ENCODE measurements at regions not wholly inside any gene's neighbourhood (a gene's known extent, or its start where the extent isn't known, plus 50 kb on each side); places are given as distances from the start of the nearest gene placed in this dataset.

DNA sequence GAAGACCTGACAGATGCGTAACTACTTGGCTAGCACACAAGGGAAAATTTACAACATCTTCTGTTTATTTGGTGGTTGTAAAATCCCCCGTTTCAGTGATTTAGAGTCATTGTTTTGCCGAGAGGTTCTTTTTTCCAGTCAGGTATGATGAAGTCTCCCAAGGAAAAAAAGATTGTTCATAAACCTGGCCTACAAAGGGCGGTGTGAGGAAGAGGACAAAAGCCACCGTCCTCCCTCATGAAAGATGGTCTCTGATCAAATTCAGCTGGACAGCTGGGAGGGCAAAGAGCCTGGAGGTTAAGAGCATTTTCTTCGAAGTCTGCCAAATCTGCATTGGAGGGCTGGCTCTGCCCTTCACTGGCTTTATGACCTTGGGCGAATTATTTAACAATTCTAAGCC is 419.9 kb downstream of the HAPSTR1 start:
- Histone ChIP-seq H3K4me1 (ENCODE audit: insufficient read depth, low read length, poor library complexity, severe bottlenecking) (no peaks in the 10 kb centered on the region), H3K4me3 (ENCODE audit: low read length, poor library complexity, severe bottlenecking) (no peak overlapping the region), H3K9me2 (replicated peaks; ENCODE audit: low read depth, low read length) (no peaks in the 10 kb centered on the region), H3K27me3 (ENCODE audit: insufficient read depth, low read length, poor library complexity, severe bottlenecking) (no peaks in the 10 kb centered on the region), H3K4me2 (ENCODE audit: low read depth, low read length, poor library complexity, severe bottlenecking) (no peak overlapping the region), H3F3A (ENCODE audit: low read depth) (no peaks in the 10 kb centered on the region), H4K20me1 (ENCODE audit: insufficient read depth, low read length, poor library complexity, severe bottlenecking) (no peaks in the 10 kb centered on the region), H3K9me3 (ENCODE audit: insufficient read depth, low read depth, low read length) (no peaks in the 10 kb centered on the region), H3K9ac (ENCODE audit: low read depth, low read length, poor library complexity, severe bottlenecking) (no peak overlapping the region), H3K79me2 (ENCODE audit: insufficient read depth, low read length) (no peaks in the 10 kb centered on the region), H3K36me3 (ENCODE audit: insufficient read depth, low read length) (no peaks in the 10 kb centered on the region), H2AFZ (ENCODE audit: low read length) (no peak overlapping the region)
- no peak for TF ChIP-seq EZH2phosphoT487 (IDR thresholded peaks at IDR 0.05; ENCODE audit: borderline replicate concordance)
- TF ChIP-seq, protein P1, sequence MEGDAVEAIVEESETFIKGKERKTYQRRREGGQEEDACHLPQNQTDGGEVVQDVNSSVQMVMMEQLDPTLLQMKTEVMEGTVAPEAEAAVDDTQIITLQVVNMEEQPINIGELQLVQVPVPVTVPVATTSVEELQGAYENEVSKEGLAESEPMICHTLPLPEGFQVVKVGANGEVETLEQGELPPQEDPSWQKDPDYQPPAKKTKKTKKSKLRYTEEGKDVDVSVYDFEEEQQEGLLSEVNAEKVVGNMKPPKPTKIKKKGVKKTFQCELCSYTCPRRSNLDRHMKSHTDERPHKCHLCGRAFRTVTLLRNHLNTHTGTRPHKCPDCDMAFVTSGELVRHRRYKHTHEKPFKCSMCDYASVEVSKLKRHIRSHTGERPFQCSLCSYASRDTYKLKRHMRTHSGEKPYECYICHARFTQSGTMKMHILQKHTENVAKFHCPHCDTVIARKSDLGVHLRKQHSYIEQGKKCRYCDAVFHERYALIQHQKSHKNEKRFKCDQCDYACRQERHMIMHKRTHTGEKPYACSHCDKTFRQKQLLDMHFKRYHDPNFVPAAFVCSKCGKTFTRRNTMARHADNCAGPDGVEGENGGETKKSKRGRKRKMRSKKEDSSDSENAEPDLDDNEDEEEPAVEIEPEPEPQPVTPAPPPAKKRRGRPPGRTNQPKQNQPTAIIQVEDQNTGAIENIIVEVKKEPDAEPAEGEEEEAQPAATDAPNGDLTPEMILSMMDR (conservative IDR thresholded peaks at IDR 0.05; ENCODE audit: low read length) = no peak

DNA sequence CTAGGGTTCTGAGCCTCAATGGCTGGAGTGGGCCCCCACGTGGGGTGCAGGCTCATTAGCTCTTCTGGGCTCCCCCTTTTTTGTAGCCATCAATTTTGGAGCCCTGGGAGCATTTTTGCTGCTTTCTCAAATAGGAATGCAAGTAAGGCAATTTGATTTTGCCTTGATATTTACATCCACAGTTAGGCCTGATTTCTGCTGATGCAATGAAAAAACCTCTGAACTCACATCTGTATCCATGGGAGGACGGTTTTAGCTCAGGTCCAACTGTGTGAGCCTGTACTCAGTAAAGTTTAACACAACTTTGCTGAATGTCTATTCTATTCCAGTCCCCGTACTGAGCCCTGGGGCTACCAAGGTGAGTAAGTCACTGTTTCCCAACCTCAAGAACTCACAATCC is 425.0 kb downstream of the HAPSTR1 start:
- H3K79me2 ChIP-seq (ENCODE audit: insufficient read depth, low read length) = no peaks in the 10 kb centered on the region
- H3K4me1 ChIP-seq (ENCODE audit: insufficient read depth, low read length, poor library complexity, severe bottlenecking) = no peaks in the 10 kb centered on the region
- H3K9me2 ChIP-seq (replicated peaks; ENCODE audit: low read depth, low read length) = no peaks in the 10 kb centered on the region
- no peaks in the 10 kb centered on the region for H3K27me3 ChIP-seq (ENCODE audit: insufficient read depth, low read length, poor library complexity, severe bottlenecking)
- H3K4me2 ChIP-seq (ENCODE audit: low read depth, low read length, poor library complexity, severe bottlenecking) = no peak overlapping the region
- H3K9ac ChIP-seq (ENCODE audit: low read depth, low read length, poor library complexity, severe bottlenecking) = no peak overlapping the region
- no peaks in the 10 kb centered on the region for H3K36me3 ChIP-seq (ENCODE audit: insufficient read depth, low read length)
- no peaks in the 10 kb centered on the region for H3F3A ChIP-seq (ENCODE audit: low read depth)
- TF ChIP-seq EZH2phosphoT487 (IDR thresholded peaks at IDR 0.05; ENCODE audit: borderline replicate concordance) = no peak
- TF ChIP-seq, protein P1 (conservative IDR thresholded peaks at IDR 0.05; ENCODE audit: low read length) = no peak
- no peaks in the 10 kb centered on the region for H3K9me3 ChIP-seq (ENCODE audit: insufficient read depth, low read depth, low read length)
- H3K4me3 ChIP-seq (ENCODE audit: low read length, poor library complexity, severe bottlenecking) = no peak overlapping the region
- no peaks in the 10 kb centered on the region for H4K20me1 ChIP-seq (ENCODE audit: insufficient read depth, low read length, poor library complexity, severe bottlenecking)
- H2AFZ ChIP-seq (ENCODE audit: low read length) = no peak overlapping the region

DNA sequence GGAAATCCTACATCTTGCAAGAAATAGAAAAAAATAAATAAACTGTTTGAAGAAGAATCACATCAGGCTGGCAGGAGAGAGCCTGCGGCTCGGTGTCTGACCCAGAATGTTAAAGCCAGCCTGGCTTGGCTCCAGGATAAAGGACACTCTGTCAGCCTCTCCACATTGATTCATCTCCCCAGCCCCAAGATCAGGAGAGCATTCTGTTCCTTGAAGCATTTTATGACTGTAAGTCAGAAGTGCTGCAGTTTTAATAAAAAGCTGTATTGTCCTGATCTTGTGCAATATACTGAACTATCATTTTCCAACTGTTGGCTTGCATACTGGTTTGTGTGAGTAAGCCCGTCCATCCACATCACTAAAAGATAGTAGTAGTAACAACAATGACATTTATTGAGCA is 426.6 kb downstream of the HAPSTR1 start:
- no peaks in the 10 kb centered on the region for H3K4me1 ChIP-seq (ENCODE audit: insufficient read depth, low read length, poor library complexity, severe bottlenecking)
- H3K9me3 ChIP-seq (ENCODE audit: insufficient read depth, low read depth, low read length) = no peaks in the 10 kb centered on the region
- no peak overlapping the region for H3K9ac ChIP-seq (ENCODE audit: low read depth, low read length, poor library complexity, severe bottlenecking)
- H2AFZ ChIP-seq (ENCODE audit: low read length) = no peak overlapping the region
- no peaks in the 10 kb centered on the region for H3F3A ChIP-seq (ENCODE audit: low read depth)
- H3K9me2 ChIP-seq (replicated peaks; ENCODE audit: low read depth, low read length) = no peaks in the 10 kb centered on the region
- no peaks in the 10 kb centered on the region for H4K20me1 ChIP-seq (ENCODE audit: insufficient read depth, low read length, poor library complexity, severe bottlenecking)
- no peak for TF ChIP-seq EZH2phosphoT487 (IDR thresholded peaks at IDR 0.05; ENCODE audit: borderline replicate concordance)
- TF ChIP-seq, protein P1 (conservative IDR thresholded peaks at IDR 0.05; ENCODE audit: low read length) = no peak
- H3K79me2 ChIP-seq (ENCODE audit: insufficient read depth, low read length) = no peaks in the 10 kb centered on the region
- H3K4me3 ChIP-seq (ENCODE audit: low read length, poor library complexity, severe bottlenecking) = no peak overlapping the region
- no peaks in the 10 kb centered on the region for H3K27me3 ChIP-seq (ENCODE audit: insufficient read depth, low read length, poor library complexity, severe bottlenecking)
- H3K36me3 ChIP-seq (ENCODE audit: insufficient read depth, low read length) = no peaks in the 10 kb centered on the region
- H3K4me2 ChIP-seq (ENCODE audit: low read depth, low read length, poor library complexity, severe bottlenecking) = no peak overlapping the region
